ENCODE measurements at regions not wholly inside any gene's neighbourhood (a gene's known extent, or its start where the extent isn't known, plus 50 kb on each side); places are given as distances from the start of the nearest gene placed in this dataset.
"Not testable (repeated sequence)": the region's sequence is repeated elsewhere in the genome, so short reads cannot be mapped to it uniquely, and the experiment has no call there.

GRCh38 chr6:155648301-155648700, 192.7 kb upstream of the NOX3 start:
- no peak for DNase-seq
- Mint-ChIP-seq H3K27ac (no peak overlapping the region), H3K9me3 (peaks cover 0 to 3% (median 0%) of the 10 kb centered on the region in 6 donors), H3K4me1 (no peaks in the 10 kb centered on the region), H3K27me3 (ENCODE audit: low read depth in 3 of 3) (peaks cover 0 to 2% (median 0%) of the 10 kb centered on the region in 3 donors), H3K4me3 (no peak overlapping the region), H3K36me3 (no peaks in the 10 kb centered on the region)

DNA sequence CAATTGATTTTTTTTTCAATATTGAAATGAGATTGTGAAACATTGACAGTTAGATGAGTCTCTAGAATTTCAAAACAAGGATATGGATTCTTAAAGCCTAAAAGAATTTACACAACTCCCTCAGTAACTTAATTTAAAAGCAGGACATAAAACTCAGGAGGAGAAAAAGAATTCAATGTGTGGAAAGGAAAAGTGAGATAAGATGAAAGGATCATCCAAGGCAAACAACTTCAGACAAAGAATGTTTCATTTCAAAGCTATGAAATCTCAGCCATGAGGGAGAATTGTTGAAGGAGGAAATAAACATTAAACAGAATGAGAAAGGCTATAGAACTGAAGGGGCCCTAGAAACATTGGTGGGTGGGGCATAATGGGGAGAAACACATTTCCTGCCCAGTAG, 191.7 kb upstream of the NOX3 start:
- Mint-ChIP-seq H3K27me3 (ENCODE audit: low read depth in 3 of 3) (peaks cover 0 to 2% (median 0%) of the 10 kb centered on the region in 3 donors), H3K4me1 (no peaks in the 10 kb centered on the region), H3K36me3 (no peaks in the 10 kb centered on the region), H3K27ac (no peak overlapping the region), H3K4me3 (no peak overlapping the region), H3K9me3 (peaks cover 0 to 3% (median under 1%) of the 10 kb centered on the region in 6 donors)
- no peak for DNase-seq

DNA sequence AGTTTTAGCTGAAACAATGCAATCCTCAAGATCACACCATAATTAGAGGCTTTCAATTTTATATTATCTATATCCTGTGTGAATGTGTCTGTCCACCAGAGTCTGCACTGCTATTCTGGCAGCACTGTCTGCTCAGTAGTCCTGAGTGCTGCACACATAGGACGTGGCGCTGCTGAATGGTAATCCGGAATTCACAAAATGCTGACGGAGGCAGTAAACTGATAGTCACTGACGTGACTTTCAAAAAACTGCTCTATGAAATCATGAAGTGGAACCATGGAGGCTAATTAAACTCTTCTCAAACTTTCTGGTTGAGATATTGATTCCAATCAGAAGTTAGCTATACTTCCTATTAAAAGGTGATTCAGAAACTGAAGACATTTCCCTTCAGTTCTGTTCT, 190.8 kb upstream of the NOX3 start:
- Mint-ChIP-seq H3K4me1 (no peaks in the 10 kb centered on the region), H3K9me3 (peaks cover 0 to 12% (median 2%) of the 10 kb centered on the region in 6 donors), H3K36me3 (no peaks in the 10 kb centered on the region), H3K27me3 (ENCODE audit: low read depth in 3 of 3) (peaks cover 0 to 2% (median 0%) of the 10 kb centered on the region in 3 donors), H3K27ac (no peak overlapping the region), H3K4me3 (no peak overlapping the region)
- DNase-seq: no peak

- H3K9me3 Mint-ChIP-seq: peaks cover 1 to 14% (median 5%) of the 10 kb centered on the region in 6 donors
- H3K36me3 Mint-ChIP-seq: no peaks in the 10 kb centered on the region
- no peak overlapping the region for H3K27ac Mint-ChIP-seq
- no peaks in the 10 kb centered on the region for H3K27me3 Mint-ChIP-seq (ENCODE audit: low read depth in 3 of 3)
- no peak overlapping the region for H3K4me3 Mint-ChIP-seq
- DNase-seq: no peak
- H3K4me1 Mint-ChIP-seq: no peaks in the 10 kb centered on the region
Observed at GRCh38 chr6:155645325-155645724, 189.7 kb upstream of the NOX3 start.

- Mint-ChIP-seq H3K4me1 (no peaks in the 10 kb centered on the region), H3K27ac (no peak overlapping the region), H3K27me3 (ENCODE audit: low read depth in 3 of 3) (no peaks in the 10 kb centered on the region), H3K36me3 (no peaks in the 10 kb centered on the region), H3K9me3 (peaks cover 1 to 14% (median 5%) of the 10 kb centered on the region in 6 donors), H3K4me3 (no peak overlapping the region)
- DNase-seq: no peak
Observed at GRCh38 chr6:155641603-155642002, 186.0 kb upstream of the NOX3 start.

- Mint-ChIP-seq H3K4me1 (no peaks in the 10 kb centered on the region), H3K27me3 (ENCODE audit: low read depth in 3 of 3) (no peaks in the 10 kb centered on the region), H3K4me3 (no peak overlapping the region), H3K9me3 (peaks cover 1 to 20% (median 4%) of the 10 kb centered on the region in 6 donors), H3K27ac (no peak overlapping the region), H3K36me3 (no peaks in the 10 kb centered on the region)
- DNase-seq: no peak
Observed at GRCh38 chr6:155638200-155638599, 182.6 kb upstream of the NOX3 start.

DNA sequence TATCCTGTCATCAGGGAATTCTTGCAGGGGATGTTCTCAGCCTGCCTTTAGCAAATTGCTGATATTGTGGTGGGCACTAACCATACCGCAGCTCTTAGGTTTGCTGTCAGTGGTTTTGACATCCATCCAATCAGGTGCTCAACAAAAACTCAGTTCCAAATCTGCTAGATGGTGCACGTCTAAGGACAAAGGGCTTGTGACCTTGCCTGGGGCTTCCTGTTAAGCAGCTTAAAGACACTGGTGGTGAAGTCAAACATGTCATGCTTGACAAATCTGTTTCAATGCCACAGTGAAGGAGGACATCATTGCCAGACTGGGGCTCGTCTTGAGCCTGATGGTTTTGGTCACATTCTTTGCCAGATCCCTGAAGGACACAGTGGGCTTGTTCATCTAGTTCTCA, 179.8 kb upstream of the NOX3 start:
- Mint-ChIP-seq H3K4me1 (no peaks in the 10 kb centered on the region), H3K36me3 (no peaks in the 10 kb centered on the region), H3K9me3 (peaks cover 0 to 18% (median under 1%) of the 10 kb centered on the region in 6 donors), H3K27me3 (ENCODE audit: low read depth in 3 of 3) (peaks cover 0 to 3% (median 0%) of the 10 kb centered on the region in 3 donors), H3K4me3 (no peak overlapping the region), H3K27ac (no peak overlapping the region)
- DNase-seq: no peak

- peaks cover 0 to 15% (median 3%) of the 10 kb centered on the region in 6 donors for H3K9me3 Mint-ChIP-seq
- no peak overlapping the region for H3K4me3 Mint-ChIP-seq
- no peak overlapping the region for H3K27ac Mint-ChIP-seq
- no peaks in the 10 kb centered on the region for H3K4me1 Mint-ChIP-seq
- peaks cover 0 to 4% (median 0%) of the 10 kb centered on the region in 3 donors for H3K27me3 Mint-ChIP-seq (ENCODE audit: low read depth in 3 of 3)
- DNase-seq: no peak
- H3K36me3 Mint-ChIP-seq: no peaks in the 10 kb centered on the region
Observed at GRCh38 chr6:155630085-155630484, 174.4 kb upstream of the NOX3 start.

DNA sequence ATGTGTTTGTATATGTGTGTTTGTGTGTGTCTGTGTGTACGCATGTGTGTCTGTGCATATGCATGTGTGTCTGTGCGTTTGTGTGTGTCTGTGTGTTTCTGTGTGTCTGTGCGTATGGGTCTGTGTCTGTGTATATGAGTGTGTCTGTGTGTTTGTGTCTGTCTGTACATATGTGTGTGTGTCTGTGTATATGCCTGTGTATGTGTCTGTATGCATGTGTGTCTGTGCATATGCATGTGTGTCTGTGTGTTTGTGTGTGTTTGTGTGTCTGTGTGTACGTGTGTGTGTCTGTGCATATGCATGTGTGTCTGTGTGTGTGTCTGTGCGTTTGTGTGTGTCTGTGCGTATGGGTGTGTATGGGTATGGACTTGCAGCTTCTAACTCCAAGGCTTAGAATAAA, 174.0 kb upstream of the NOX3 start:
- no peak for DNase-seq
- Mint-ChIP-seq H3K4me1 (no peaks in the 10 kb centered on the region), H3K36me3 (no peaks in the 10 kb centered on the region), H3K27ac (no peak overlapping the region), H3K9me3 (peaks cover 0 to 15% (median 3%) of the 10 kb centered on the region in 6 donors), H3K27me3 (ENCODE audit: low read depth in 3 of 3) (peaks cover 0 to 4% (median 0%) of the 10 kb centered on the region in 3 donors), H3K4me3 (no peak overlapping the region)

DNA sequence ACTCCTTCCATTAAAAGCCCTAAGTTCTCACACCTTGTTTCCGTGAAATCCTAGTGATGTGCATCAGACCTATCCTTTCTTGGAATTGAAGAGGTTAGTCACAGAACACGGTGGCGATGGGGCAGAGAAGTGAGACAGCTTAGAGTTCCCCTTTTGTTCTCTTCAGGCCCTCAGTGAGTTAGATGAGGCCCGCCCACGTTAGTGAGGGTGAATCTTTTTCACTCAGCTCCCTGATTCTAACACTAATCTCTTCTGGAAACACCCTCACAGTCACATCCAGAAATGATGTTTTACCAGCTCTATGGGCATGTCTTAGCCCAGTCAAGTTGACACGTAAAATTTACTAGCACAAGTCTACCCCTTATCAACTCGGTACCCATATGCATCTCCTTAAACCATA, 172.7 kb upstream of the NOX3 start:
- Mint-ChIP-seq H3K36me3 (no peaks in the 10 kb centered on the region), H3K27me3 (ENCODE audit: low read depth in 3 of 3) (peaks cover 0 to 4% (median 0%) of the 10 kb centered on the region in 3 donors), H3K4me1 (no peaks in the 10 kb centered on the region), H3K9me3 (peaks cover 0 to 14% (median 3%) of the 10 kb centered on the region in 6 donors), H3K27ac (no peak overlapping the region), H3K4me3 (no peak overlapping the region)
- DNase-seq: no peak

DNA sequence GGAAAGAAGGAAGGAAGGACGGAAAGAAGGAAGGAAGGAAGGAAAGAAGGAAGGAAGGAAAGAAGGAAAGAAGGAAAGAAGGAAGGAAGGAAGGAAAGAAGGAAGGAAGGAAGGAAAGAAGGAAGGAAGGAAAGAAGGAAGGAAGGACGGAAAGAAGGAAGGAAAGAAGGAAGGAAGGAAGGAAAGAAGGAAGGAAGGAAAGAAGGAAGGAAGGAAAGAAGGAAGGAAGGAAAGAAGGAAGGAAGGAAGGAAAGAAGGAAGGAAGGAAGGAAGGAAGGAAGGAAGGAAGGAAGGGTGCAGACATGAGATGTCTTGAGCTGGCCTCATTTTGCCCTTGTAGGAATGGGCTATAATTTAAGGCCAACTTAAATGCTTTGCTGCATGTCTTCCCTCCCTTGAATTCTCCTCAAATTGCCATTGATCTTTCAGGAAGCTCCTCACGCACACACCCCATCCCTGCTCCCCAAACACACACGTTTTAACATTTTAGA, 172.1 kb upstream of the NOX3 start:
- not testable (repeated sequence) for H3K4me3 Mint-ChIP-seq; H3K27ac Mint-ChIP-seq; H3K36me3 Mint-ChIP-seq; H3K4me1 Mint-ChIP-seq; H3K9me3 Mint-ChIP-seq; H3K27me3 Mint-ChIP-seq (ENCODE audit: low read depth in 3 of 3); DNase-seq

- no peaks in the 10 kb centered on the region for H3K4me1 Mint-ChIP-seq
- H3K4me3 Mint-ChIP-seq: no peak overlapping the region
- H3K36me3 Mint-ChIP-seq: no peaks in the 10 kb centered on the region
- H3K27ac Mint-ChIP-seq: no peak overlapping the region
- DNase-seq: no peak
- peaks cover 0 to 1% (median 0%) of the 10 kb centered on the region in 3 donors for H3K27me3 Mint-ChIP-seq (ENCODE audit: low read depth in 3 of 3)
- H3K9me3 Mint-ChIP-seq: peaks cover 0 to 5% (median under 1%) of the 10 kb centered on the region in 6 donors
Observed at GRCh38 chr6:155623450-155624178, 168.0 kb upstream of the NOX3 start.

GRCh38 chr6:155614606-155615005, 159.0 kb upstream of the NOX3 start:
- DNase-seq: no peak
- H3K4me3 Mint-ChIP-seq: no peak overlapping the region
- H3K27me3 Mint-ChIP-seq (ENCODE audit: low read depth in 3 of 3): peaks cover 0 to 2% (median 1%) of the 10 kb centered on the region in 3 donors
- peaks cover 0 to 5% (median 0%) of the 10 kb centered on the region in 3 donors for H3K36me3 Mint-ChIP-seq
- no peak overlapping the region for H3K27ac Mint-ChIP-seq
- H3K9me3 Mint-ChIP-seq: peaks cover 9 to 45% (median 28%) of the 10 kb centered on the region in 6 donors
- no peaks in the 10 kb centered on the region for H3K4me1 Mint-ChIP-seq

GRCh38 chr6:155611742-155612141, 156.1 kb upstream of the NOX3 start:
- peaks cover 0 to 2% (median 1%) of the 10 kb centered on the region in 3 donors for H3K27me3 Mint-ChIP-seq (ENCODE audit: low read depth in 3 of 3)
- no peak overlapping the region for H3K4me3 Mint-ChIP-seq
- H3K36me3 Mint-ChIP-seq: peaks cover 0 to 5% (median 0%) of the 10 kb centered on the region in 3 donors
- H3K27ac Mint-ChIP-seq: no peak overlapping the region
- no peak for DNase-seq
- H3K9me3 Mint-ChIP-seq: peaks cover 13 to 45% (median 28%) of the 10 kb centered on the region in 6 donors
- H3K4me1 Mint-ChIP-seq: no peaks in the 10 kb centered on the region
